ENCODE measurements at regions not wholly inside any gene's neighbourhood (a gene's known extent, or its start where the extent isn't known, plus 50 kb on each side); places are given as distances from the start of the nearest gene placed in this dataset.
"Not testable (repeated sequence)": the region's sequence is repeated elsewhere in the genome, so short reads cannot be mapped to it uniquely, and the experiment has no call there.

GRCh38 chr3:145032791-145033190, 1061.2 kb downstream of the DIPK2A start:
- no peak for DNase-seq

GRCh38 chr3:145035682-145036081, 1064.1 kb downstream of the DIPK2A start:
- DNase-seq, result no peak

GRCh38 chr3:145054055-145054454, 1082.4 kb downstream of the DIPK2A start:
- DNase-seq, result not testable (repeated sequence)

GRCh38 chr3:145055375-145056076, 1083.9 kb downstream of the DIPK2A start:
- no peak for DNase-seq

GRCh38 chr3:145058483-145058882, 1086.9 kb downstream of the DIPK2A start:
- no peak for DNase-seq

GRCh38 chr3:145063616-145064015, 1092.0 kb downstream of the DIPK2A start:
- DNase-seq, result no peak

GRCh38 chr3:145070795-145071194, 1090.2 kb downstream of the PLOD2 start:
- DNase-seq, result no peak

GRCh38 chr3:145079436-145079835, 1081.5 kb downstream of the PLOD2 start:
- DNase-seq, result no peak

GRCh38 chr3:145087038-145087437, 1073.9 kb downstream of the PLOD2 start:
- no peak for DNase-seq

- DNase-seq, result no peak
These were observed 1072.1 kb downstream of the PLOD2 start for GRCh38 chr3:145088917-145089316.

- DNase-seq, result no peak
These were observed 1071.6 kb downstream of the PLOD2 start for GRCh38 chr3:145089337-145089736.

- peak; percentile 20 for DNase-seq
These were observed 1066.5 kb downstream of the PLOD2 start for GRCh38 chr3:145094355-145094941.

GRCh38 chr3:145111141-145111540, 1049.8 kb downstream of the PLOD2 start:
- DNase-seq, result not testable (repeated sequence)

GRCh38 chr3:145116769-145117168, 1044.2 kb downstream of the PLOD2 start:
- no peak for DNase-seq

GRCh38 chr3:145118303-145118702, 1042.7 kb downstream of the PLOD2 start:
- DNase-seq, result no peak

GRCh38 chr3:145124900-145125678, 1035.9 kb downstream of the PLOD2 start:
- DNase-seq, result peak; percentile 4

GRCh38 chr3:145133281-145133680, 1027.7 kb downstream of the PLOD2 start:
- DNase-seq, result no peak

- DNase-seq, result no peak
These were observed 1026.2 kb downstream of the PLOD2 start for GRCh38 chr3:145134738-145135137.

- no peak for DNase-seq
These were observed 1016.6 kb downstream of the PLOD2 start for GRCh38 chr3:145144361-145144760.

GRCh38 chr3:145145461-145145860, 1015.5 kb downstream of the PLOD2 start:
- no peak for DNase-seq

- no peak for DNase-seq
These were observed 1001.3 kb downstream of the PLOD2 start for GRCh38 chr3:145159640-145160039.

GRCh38 chr3:145170121-145170520, 990.9 kb downstream of the PLOD2 start:
- DNase-seq, result no peak

GRCh38 chr3:145175626-145176025, 985.4 kb downstream of the PLOD2 start:
- no peak for DNase-seq
